CD4-positive, alpha-beta T cell treated with Interleukin-15 for 1 hour (primary cell): ENCODE measurements at regions not wholly inside any gene's neighbourhood (a gene's known extent, or its start where the extent isn't known, plus 50 kb on each side); places are given as distances from the start of the nearest gene placed in this dataset.
"Not testable (repeated sequence)": the region's sequence is repeated elsewhere in the genome, so short reads cannot be mapped to it uniquely, and the experiment has no call there.

Experiments used
- DNase-seq: peaks from one replicate; pipeline ENCODE4 v3.0.0-alpha.2; 2020

GRCh38 chr5:17690473-17690872 lies 56.2 kb downstream of the TAF11L14 start:
- no peak for DNase-seq

- DNase-seq, result no peak
Measured at GRCh38 chr5:17691762-17692161, 57.5 kb downstream of the TAF11L14 start.

- no peak for DNase-seq
Measured at GRCh38 chr5:17694371-17694770, 60.1 kb downstream of the TAF11L14 start.

GRCh38 chr5:17694914-17695313 lies 60.7 kb downstream of the TAF11L14 start:
- DNase-seq, result no peak

- no peak for DNase-seq
Measured at GRCh38 chr5:17696627-17697026, 62.4 kb downstream of the TAF11L14 start.

GRCh38 chr5:17697671-17698070 lies 63.4 kb downstream of the TAF11L14 start:
- no peak for DNase-seq

GRCh38 chr5:17709011-17709710 lies 74.9 kb downstream of the TAF11L14 start:
- DNase-seq, result no peak

- no peak for DNase-seq
Measured at GRCh38 chr5:17713301-17713700, 79.0 kb downstream of the TAF11L14 start.

GRCh38 chr5:17714186-17714585 lies 79.9 kb downstream of the TAF11L14 start:
- DNase-seq, result no peak

- no peak for DNase-seq
Measured at GRCh38 chr5:17719592-17719991, 85.3 kb downstream of the TAF11L14 start.

GRCh38 chr5:17720071-17720470 lies 85.8 kb downstream of the TAF11L14 start:
- DNase-seq, result no peak

GRCh38 chr5:17723876-17724275 lies 89.6 kb downstream of the TAF11L14 start:
- DNase-seq, result no peak

- no peak for DNase-seq
Measured at GRCh38 chr5:17727098-17727497, 92.8 kb downstream of the TAF11L14 start.

- DNase-seq, result no peak
Measured at GRCh38 chr5:17730421-17730820, 96.2 kb downstream of the TAF11L14 start.

- no peak for DNase-seq
Measured at GRCh38 chr5:17732351-17732923, 98.2 kb downstream of the TAF11L14 start.

GRCh38 chr5:17734011-17734410 lies 99.8 kb downstream of the TAF11L14 start:
- no peak for DNase-seq

GRCh38 chr5:17735761-17736160 lies 101.5 kb downstream of the TAF11L14 start:
- DNase-seq, result no peak

GRCh38 chr5:17737092-17737491 lies 102.8 kb downstream of the TAF11L14 start:
- DNase-seq, result no peak

- no peak for DNase-seq
Measured at GRCh38 chr5:17738446-17738845, 104.2 kb downstream of the TAF11L14 start.

GRCh38 chr5:17743580-17744435 lies 109.5 kb downstream of the TAF11L14 start:
- DNase-seq, result no peak

GRCh38 chr5:17748201-17748600 lies 113.9 kb downstream of the TAF11L14 start:
- no peak for DNase-seq

- DNase-seq, result no peak
Measured at GRCh38 chr5:17748941-17749340, 114.7 kb downstream of the TAF11L14 start.

- not testable (repeated sequence) for DNase-seq
Measured at GRCh38 chr5:17755406-17755805, 121.1 kb downstream of the TAF11L14 start.

- DNase-seq, result no peak
Measured at GRCh38 chr5:17761326-17761725, 127.1 kb downstream of the TAF11L14 start.
